Stomach (tissue), 8 donors: ENCODE measurements at regions not wholly inside any gene's neighbourhood (a gene's known extent, or its start where the extent isn't known, plus 50 kb on each side); places are given as distances from the start of the nearest gene placed in this dataset.

Experiments used
- DNase-seq, 2 donors: peaks; one replicate each; pipeline versions ENCODE4 v3.0.0 to v3.0.0-alpha.2; 2013 to 2019
- H3K27ac ChIP-seq, 5 donors: fragments of 200-600 bp in 4 of 5; sonication (generic) in 4 of 5; one replicate each; pipeline ENCODE4 v1.5.1; 2013 to 2019; ENCODE audit warnings: mild to moderate bottlenecking in 1 of 5, moderate library complexity in 1 of 5
- H3K27me3 ChIP-seq, 3 donors: fragments of 200-600 bp; sonication (generic); one replicate each; pipeline ENCODE4 v1.5.1; 2017 to 2019; ENCODE audit warnings: mixed run types in 1 of 3
- H3K36me3 ChIP-seq, 4 donors: fragments of 200-600 bp; sonication (generic); 1 replicate in 3 of 4; 2 replicates in 1 of 4; pipeline ENCODE4 v1.5.1; 2016 to 2019
- H3K4me1 ChIP-seq, 4 donors: fragments of 200-600 bp; sonication (generic); one replicate each; pipeline ENCODE4 v1.5.1; 2016 to 2019
- H3K4me3 ChIP-seq, 4 donors: fragments of 200-600 bp; sonication (generic) in 3 of 4; one replicate each; pipeline ENCODE4 v1.5.1; 2016 to 2019; ENCODE audit warnings: mild to moderate bottlenecking in 1 of 4
- H3K9me3 ChIP-seq, 4 donors: fragments of 200-600 bp; sonication (generic); one replicate each; pipeline ENCODE4 v1.5.1; 2016 to 2019
- CTCF ChIP-seq, 7 experiments: fragments of 450-650 bp in 4 of 7; fragments of 200-600 bp in 3 of 7; sonication (generic) in 3 of 7; IDR thresholded peaks; one replicate each; pipeline ENCODE4 v1.5.1; 2016 to 2019; ENCODE audit warnings: antibody characterized with exemption in 7 of 7, control low read depth in 2 of 7, mild to moderate bottlenecking in 1 of 7
- EP300 ChIP-seq: sonication (generic); formaldehyde crosslinking; IDR thresholded peaks from one replicate; pipeline ENCODE4 v1.6.1; 2017; ENCODE audit warnings: antibody characterized with exemption
- POLR2A ChIP-seq, 4 donors: fragments of 450-650 bp; IDR thresholded peaks; one replicate each; pipeline ENCODE4 v1.6.1; 2016; ENCODE audit warnings: antibody characterized with exemption in 4 of 4, control low read depth in 2 of 4, mild to moderate bottlenecking in 1 of 4, moderate library complexity in 1 of 4
- POLR2AphosphoS5 ChIP-seq, 3 donors: sonication (generic); formaldehyde crosslinking; IDR thresholded peaks; one replicate each; pipeline ENCODE4 v1.6.1; 2016; ENCODE audit warnings: antibody characterized with exemption in 3 of 3
- WGBS, 5 donors: extraction: QIAGEN DNeasy Blood & Tissue Kit in 3 of 5; methylation state at CpG; one replicate each; pipeline versions ENCODE4 v1.1.5 to v1.1.7; 2013 to 2018; 5-methylcytosine and 5-hydroxymethylcytosine counted together
- intact Hi-C: fragments of 100-400 bp; cut with DNase I; formaldehyde crosslinking; loops from one replicate; pipeline ENCODE4 v1.15.1; 2023; ENCODE audit warnings: low total_unique reads
- donor health status: healthy with polysubstance abuse.
- donor health status: Bipolar disorder and iron deficiency.
- donor health status: healthy.

- Histone ChIP-seq H3K9me3 (no peaks in the 10 kb centered on the region), H3K4me3 (no peak overlapping the region), H3K36me3 (no peaks in the 10 kb centered on the region), H3K27me3 (no peaks in the 10 kb centered on the region), H3K4me1 (no peaks in the 10 kb centered on the region), H3K27ac (no peak overlapping the region)
- WGBS, 5 donors: 78 to 88% (median 80%) methylated on average over 2 of the region's 2 CpGs
- DNase-seq: no peak
- intact Hi-C loops: no loop called here
- TF ChIP-seq CTCF (IDR thresholded peaks at IDR 0.05) (no peak), POLR2A (IDR thresholded peaks at IDR 0.05) (no peak), POLR2AphosphoS5 (IDR thresholded peaks at IDR 0.05) (no peak), EP300 (no peak)
These were observed 293.7 kb upstream of the RSPO3 start for GRCh38 chr6:126824815-126825214.

GRCh38 chr6:126826166-126826714 lies 292.2 kb upstream of the RSPO3 start:
- H3K36me3 ChIP-seq: no peaks in the 10 kb centered on the region
- H3K27ac ChIP-seq: no peak overlapping the region
- no peak for TF ChIP-seq EP300
- TF ChIP-seq POLR2AphosphoS5 (IDR thresholded peaks at IDR 0.05): no peak
- TF ChIP-seq POLR2A (IDR thresholded peaks at IDR 0.05): no peak
- TF ChIP-seq CTCF (IDR thresholded peaks at IDR 0.05): no peak
- intact Hi-C loops: no loop called here
- H3K27me3 ChIP-seq: no peaks in the 10 kb centered on the region
- DNase-seq: no peak
- no peaks in the 10 kb centered on the region for H3K9me3 ChIP-seq
- no peaks in the 10 kb centered on the region for H3K4me1 ChIP-seq
- WGBS, 5 donors: 55 to 73% (median 61%) methylated on average over 1 of the region's 1 CpG
- no peak overlapping the region for H3K4me3 ChIP-seq

- no peak for DNase-seq
- intact Hi-C loops: no loop called here
- no peak for TF ChIP-seq POLR2A (IDR thresholded peaks at IDR 0.05)
- TF ChIP-seq POLR2AphosphoS5 (IDR thresholded peaks at IDR 0.05): no peak
- TF ChIP-seq CTCF (IDR thresholded peaks at IDR 0.05): no peak
- no peak for TF ChIP-seq EP300
- Histone ChIP-seq H3K4me3 (no peak overlapping the region), H3K36me3 (no peaks in the 10 kb centered on the region), H3K4me1 (no peaks in the 10 kb centered on the region), H3K27me3 (no peaks in the 10 kb centered on the region), H3K9me3 (no peaks in the 10 kb centered on the region), H3K27ac (no peak overlapping the region)
- WGBS, 5 donors: 65 to 87% (median 69%) methylated on average over 5 of the region's 5 CpGs
These were observed 287.0 kb upstream of the RSPO3 start for GRCh38 chr6:126831461-126831860.

GRCh38 chr6:126842769-126843168 lies 275.7 kb upstream of the RSPO3 start:
- DNase-seq: no peak
- H3K4me1 ChIP-seq: no peaks in the 10 kb centered on the region
- TF ChIP-seq POLR2AphosphoS5 (IDR thresholded peaks at IDR 0.05): no peak
- no peak for TF ChIP-seq EP300
- no peak for TF ChIP-seq POLR2A (IDR thresholded peaks at IDR 0.05)
- no peak for TF ChIP-seq CTCF (IDR thresholded peaks at IDR 0.05)
- H3K27ac ChIP-seq: no peak overlapping the region
- no peaks in the 10 kb centered on the region for H3K9me3 ChIP-seq
- no peaks in the 10 kb centered on the region for H3K27me3 ChIP-seq
- 29 to 66% (median 43%) methylated on average over 1 of the region's 1 CpG for WGBS, 5 donors
- intact Hi-C loops: no loop called here
- H3K36me3 ChIP-seq: no peaks in the 10 kb centered on the region
- H3K4me3 ChIP-seq: no peak overlapping the region
